ENCODE measurements at regions not wholly inside any gene's neighbourhood (a gene's known extent, or its start where the extent isn't known, plus 50 kb on each side); places are given as distances from the start of the nearest gene placed in this dataset.
"Not testable (repeated sequence)": the region's sequence is repeated elsewhere in the genome, so short reads cannot be mapped to it uniquely, and the experiment has no call there.

- intact Hi-C loops (cut with DNase I; ENCODE audit: low total_unique reads): no loop called here
- no peak overlapping the region for H3K4me3 ChIP-seq
- in situ Hi-C loops (cut with MboI; ENCODE audit: low sequenced_read_pairs in 4 of 4): no loop called here
Observed at GRCh38 chr5:36421256-36421655, 119.6 kb upstream of the RANBP3L start.

DNA sequence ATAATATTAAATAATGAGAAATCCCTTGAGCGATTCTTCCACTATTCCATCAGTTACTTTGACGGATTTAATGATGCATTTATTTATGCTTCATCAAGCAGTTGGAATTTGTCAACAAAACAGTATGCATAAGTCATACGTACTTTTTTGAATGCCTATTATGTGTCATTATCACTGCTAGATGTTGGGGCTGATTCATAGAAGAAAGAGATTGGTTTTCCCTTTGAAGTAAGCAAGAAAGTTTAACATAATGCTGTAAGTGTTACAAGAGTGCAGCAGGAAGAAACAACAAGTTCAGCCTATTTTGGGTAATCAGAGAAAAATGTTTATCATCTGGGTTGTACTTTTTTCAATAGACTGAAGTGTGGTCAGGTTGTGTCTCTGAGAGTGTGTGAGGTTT, 121.2 kb upstream of the RANBP3L start:
- no peak for DNase-seq
- no peaks in the 10 kb centered on the region for H3K9me3 ChIP-seq
- ATAC-seq: no peak
- no peaks in the 10 kb centered on the region for H3K4me1 ChIP-seq
- no peak overlapping the region for H3K4me3 ChIP-seq
- intact Hi-C loops (cut with DNase I; ENCODE audit: low total_unique reads) (no loop called here), in situ Hi-C loops (cut with MboI; ENCODE audit: low sequenced_read_pairs in 4 of 4) (no loop called here)
- H3K27ac ChIP-seq: no peak overlapping the region
- H3K27me3 ChIP-seq: no peaks in the 10 kb centered on the region
- TF ChIP-seq POLR2A (IDR thresholded peaks at IDR 0.05): no peak
- TF ChIP-seq, protein P1, sequence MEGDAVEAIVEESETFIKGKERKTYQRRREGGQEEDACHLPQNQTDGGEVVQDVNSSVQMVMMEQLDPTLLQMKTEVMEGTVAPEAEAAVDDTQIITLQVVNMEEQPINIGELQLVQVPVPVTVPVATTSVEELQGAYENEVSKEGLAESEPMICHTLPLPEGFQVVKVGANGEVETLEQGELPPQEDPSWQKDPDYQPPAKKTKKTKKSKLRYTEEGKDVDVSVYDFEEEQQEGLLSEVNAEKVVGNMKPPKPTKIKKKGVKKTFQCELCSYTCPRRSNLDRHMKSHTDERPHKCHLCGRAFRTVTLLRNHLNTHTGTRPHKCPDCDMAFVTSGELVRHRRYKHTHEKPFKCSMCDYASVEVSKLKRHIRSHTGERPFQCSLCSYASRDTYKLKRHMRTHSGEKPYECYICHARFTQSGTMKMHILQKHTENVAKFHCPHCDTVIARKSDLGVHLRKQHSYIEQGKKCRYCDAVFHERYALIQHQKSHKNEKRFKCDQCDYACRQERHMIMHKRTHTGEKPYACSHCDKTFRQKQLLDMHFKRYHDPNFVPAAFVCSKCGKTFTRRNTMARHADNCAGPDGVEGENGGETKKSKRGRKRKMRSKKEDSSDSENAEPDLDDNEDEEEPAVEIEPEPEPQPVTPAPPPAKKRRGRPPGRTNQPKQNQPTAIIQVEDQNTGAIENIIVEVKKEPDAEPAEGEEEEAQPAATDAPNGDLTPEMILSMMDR (IDR thresholded peaks at IDR 0.05 in 4 of 5, conservative IDR thresholded peaks at IDR 0.05 in 1 of 5): no peak
- no peaks in the 10 kb centered on the region for H3K36me3 ChIP-seq

More at GRCh38 chr5:36421256-36421655, 119.6 kb upstream of the RANBP3L start:
- ATAC-seq (no peak), DNase-seq (no peak)
- TF ChIP-seq, protein P1 (IDR thresholded peaks at IDR 0.05 in 4 of 5, conservative IDR thresholded peaks at IDR 0.05 in 1 of 5): no peak
- no peak for TF ChIP-seq POLR2A (IDR thresholded peaks at IDR 0.05)
- H3K36me3 ChIP-seq: no peaks in the 10 kb centered on the region
- no peaks in the 10 kb centered on the region for H3K9me3 ChIP-seq
- no peak overlapping the region for H3K27ac ChIP-seq
- no peaks in the 10 kb centered on the region for H3K27me3 ChIP-seq
- no peaks in the 10 kb centered on the region for H3K4me1 ChIP-seq

GRCh38 chr5:36423578-36424307, 122.0 kb upstream of the RANBP3L start:
- in situ Hi-C loops (cut with MboI; ENCODE audit: low sequenced_read_pairs in 4 of 4): no loop called here
- no peak for DNase-seq
- Histone ChIP-seq H3K9me3 (no peaks in the 10 kb centered on the region), H3K36me3 (no peaks in the 10 kb centered on the region), H3K4me3 (no peak overlapping the region), H3K27ac (no peak overlapping the region), H3K27me3 (no peaks in the 10 kb centered on the region), H3K4me1 (no peaks in the 10 kb centered on the region)
- intact Hi-C loops (cut with DNase I; ENCODE audit: low total_unique reads): no loop called here
- TF ChIP-seq, protein P1 (IDR thresholded peaks at IDR 0.05 in 4 of 5, conservative IDR thresholded peaks at IDR 0.05 in 1 of 5): no peak
- no peak for TF ChIP-seq POLR2A (IDR thresholded peaks at IDR 0.05)
- no peak for ATAC-seq

DNA sequence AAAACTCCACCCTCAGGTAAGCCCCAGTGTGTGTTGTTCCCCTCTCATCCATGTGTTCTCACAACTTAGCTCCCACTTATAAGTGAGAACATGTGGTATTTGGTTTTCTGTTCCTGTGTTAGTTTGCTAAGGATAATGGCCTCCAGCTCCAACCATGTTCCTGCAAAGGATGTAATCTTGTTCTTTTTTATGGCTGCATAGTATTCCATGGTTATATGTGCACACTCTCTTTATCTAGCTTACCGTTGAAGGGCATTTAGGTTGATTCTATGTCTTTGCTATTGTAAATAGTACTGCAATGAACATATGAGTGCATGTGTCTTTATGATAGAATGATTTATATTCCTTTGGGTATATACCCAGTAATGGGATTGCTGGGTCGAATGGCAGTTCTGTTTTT, 124.4 kb upstream of the RANBP3L start:
- in situ Hi-C loops (cut with MboI; ENCODE audit: low sequenced_read_pairs in 4 of 4); ATAC-seq: not testable (repeated sequence)

DNA sequence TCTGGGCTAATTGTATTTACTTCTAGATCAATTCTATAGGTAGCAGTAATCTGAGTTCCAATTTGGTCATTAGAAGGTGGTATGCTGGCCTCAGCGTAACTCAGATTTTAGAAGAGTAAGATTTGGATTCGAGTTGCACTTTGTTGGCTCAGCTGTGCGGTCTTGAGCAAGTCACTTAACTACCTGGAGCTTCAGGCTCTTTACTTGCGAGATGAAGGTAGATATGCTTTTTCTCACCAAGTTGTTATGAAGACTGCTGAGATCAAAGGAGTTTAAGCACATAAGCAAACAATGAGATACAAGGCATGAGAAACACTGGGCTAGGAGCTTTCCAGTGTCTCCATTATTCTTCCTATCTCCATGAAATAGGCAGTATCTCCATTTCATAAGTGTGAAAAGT, 133.8 kb upstream of the RANBP3L start:
- no peaks in the 10 kb centered on the region for H3K9me3 ChIP-seq
- in situ Hi-C loops (cut with MboI; ENCODE audit: low sequenced_read_pairs in 4 of 4): no loop called here

More for the DNA sequence above, 124.4 kb upstream of the RANBP3L start:
- H3K4me3 ChIP-seq; H3K27me3 ChIP-seq; H3K27ac ChIP-seq; H3K9me3 ChIP-seq; H3K36me3 ChIP-seq; DNase-seq; intact Hi-C loops (cut with DNase I; ENCODE audit: low total_unique reads); H3K4me1 ChIP-seq: not testable (repeated sequence)

More for the DNA sequence above, 133.8 kb upstream of the RANBP3L start:
- Histone ChIP-seq H3K36me3 (no peaks in the 10 kb centered on the region), H3K4me3 (no peak overlapping the region), H3K27ac (no peak overlapping the region), H3K27me3 (no peaks in the 10 kb centered on the region), H3K4me1 (no peaks in the 10 kb centered on the region)
- intact Hi-C loops (cut with DNase I; ENCODE audit: low total_unique reads): no loop called here
- ATAC-seq (no peak), DNase-seq (no peak)
- TF ChIP-seq, protein P1 (IDR thresholded peaks at IDR 0.05 in 4 of 5, conservative IDR thresholded peaks at IDR 0.05 in 1 of 5): no peak
- no peak for TF ChIP-seq POLR2A (IDR thresholded peaks at IDR 0.05)
